ENCODE measurements at regions not wholly inside any gene's neighbourhood (a gene's known extent, or its start where the extent isn't known, plus 50 kb on each side); places are given as distances from the start of the nearest gene placed in this dataset.

DNA sequence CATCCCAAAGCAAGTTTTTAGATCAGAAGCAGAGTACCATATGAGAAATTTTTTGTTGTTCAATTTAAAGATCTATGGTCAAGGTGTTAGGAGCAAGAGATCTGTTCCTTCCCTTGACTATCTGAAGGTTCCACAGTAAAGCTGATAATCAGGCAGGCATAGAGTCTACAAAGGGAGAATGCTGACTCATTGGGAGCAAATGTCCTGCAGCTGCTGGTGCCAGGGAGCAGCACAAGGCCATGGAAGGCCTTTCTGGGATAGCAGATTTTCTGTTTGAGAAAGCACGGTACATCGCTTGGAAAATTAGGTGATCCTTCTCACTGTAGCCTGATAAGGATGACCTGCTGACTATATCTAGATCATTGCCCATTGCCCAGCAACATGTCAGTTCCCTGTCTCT is 210.1 kb upstream of the C1orf87 start:
- TF ChIP-seq, protein P1, sequence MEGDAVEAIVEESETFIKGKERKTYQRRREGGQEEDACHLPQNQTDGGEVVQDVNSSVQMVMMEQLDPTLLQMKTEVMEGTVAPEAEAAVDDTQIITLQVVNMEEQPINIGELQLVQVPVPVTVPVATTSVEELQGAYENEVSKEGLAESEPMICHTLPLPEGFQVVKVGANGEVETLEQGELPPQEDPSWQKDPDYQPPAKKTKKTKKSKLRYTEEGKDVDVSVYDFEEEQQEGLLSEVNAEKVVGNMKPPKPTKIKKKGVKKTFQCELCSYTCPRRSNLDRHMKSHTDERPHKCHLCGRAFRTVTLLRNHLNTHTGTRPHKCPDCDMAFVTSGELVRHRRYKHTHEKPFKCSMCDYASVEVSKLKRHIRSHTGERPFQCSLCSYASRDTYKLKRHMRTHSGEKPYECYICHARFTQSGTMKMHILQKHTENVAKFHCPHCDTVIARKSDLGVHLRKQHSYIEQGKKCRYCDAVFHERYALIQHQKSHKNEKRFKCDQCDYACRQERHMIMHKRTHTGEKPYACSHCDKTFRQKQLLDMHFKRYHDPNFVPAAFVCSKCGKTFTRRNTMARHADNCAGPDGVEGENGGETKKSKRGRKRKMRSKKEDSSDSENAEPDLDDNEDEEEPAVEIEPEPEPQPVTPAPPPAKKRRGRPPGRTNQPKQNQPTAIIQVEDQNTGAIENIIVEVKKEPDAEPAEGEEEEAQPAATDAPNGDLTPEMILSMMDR (conservative IDR thresholded peaks at IDR 0.05; ENCODE audit: low read depth, low read length), result no peak
- Histone ChIP-seq H3K79me2 (ENCODE audit: insufficient read depth, low read depth) (no peaks in the 10 kb centered on the region), H3K4me2 (no peak overlapping the region), H3K27ac (no peak overlapping the region), H3K9ac (no peak overlapping the region), H3K36me3 (ENCODE audit: insufficient read depth) (no peaks in the 10 kb centered on the region), H2AFZ (ENCODE audit: low read depth) (no peak overlapping the region), H3K4me3 (IDR thresholded peaks at IDR 0.05; ENCODE audit: insufficient read depth, low read depth, low read length) (no peak overlapping the region), H3K27me3 (ENCODE audit: insufficient read depth, low read depth) (no peaks in the 10 kb centered on the region), H3K4me1 (ENCODE audit: low read depth, poor library complexity, severe bottlenecking) (no peaks in the 10 kb centered on the region), H4K20me1 (ENCODE audit: insufficient read depth) (no peaks in the 10 kb centered on the region)

DNA sequence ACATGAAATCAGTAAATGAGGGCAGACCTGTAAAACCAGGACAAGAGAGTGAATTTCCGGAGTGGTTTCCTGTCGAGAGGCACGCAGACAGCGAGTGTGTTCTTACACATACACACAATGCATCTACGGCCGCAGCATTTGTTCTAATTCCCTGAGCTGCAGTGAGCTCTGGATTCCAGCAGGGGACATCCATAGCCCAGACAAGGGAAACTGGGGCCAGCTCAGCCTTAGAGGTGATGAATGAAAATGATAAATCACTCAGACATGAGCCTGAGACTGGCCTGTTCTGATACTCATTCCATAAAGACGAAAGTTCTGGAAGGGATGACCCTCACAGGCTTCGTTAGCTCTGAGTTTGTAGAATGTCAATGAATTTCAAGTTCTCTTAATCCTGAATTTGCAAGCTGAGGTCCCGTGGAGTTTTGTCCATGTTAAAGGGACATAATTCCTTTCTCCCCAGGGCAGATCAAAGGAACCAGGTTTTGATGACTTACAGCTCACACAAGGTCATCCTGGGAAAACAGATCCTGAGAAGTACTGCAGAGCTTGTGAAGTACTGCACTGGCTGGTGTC is 207.9 kb upstream of the C1orf87 start:
- no peak overlapping the region for H3K9ac ChIP-seq

DNA sequence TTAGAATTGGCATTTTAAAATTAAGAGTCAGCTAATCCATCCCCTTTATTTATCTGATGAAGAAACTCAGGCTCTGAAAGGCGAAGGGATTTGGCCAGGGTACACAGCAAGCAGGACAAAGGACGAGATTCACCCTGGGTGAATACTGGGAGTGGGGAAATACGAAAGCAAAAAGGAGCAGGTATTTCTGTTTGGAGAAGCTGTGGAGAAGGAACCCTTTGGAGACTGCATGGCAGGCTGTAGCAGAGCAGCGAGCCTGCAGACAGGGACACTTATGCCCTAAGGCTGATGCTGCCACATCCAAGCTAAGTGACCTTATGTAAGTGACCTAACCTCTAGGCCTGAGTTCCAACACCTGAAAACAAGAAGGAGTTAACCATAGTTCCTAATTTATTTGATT is 207.2 kb upstream of the C1orf87 start:
- H3K4me3 ChIP-seq (IDR thresholded peaks at IDR 0.05; ENCODE audit: insufficient read depth, low read depth, low read length), result no peak overlapping the region
- H3K4me1 ChIP-seq (ENCODE audit: low read depth, poor library complexity, severe bottlenecking), result no peaks in the 10 kb centered on the region
- H3K36me3 ChIP-seq (ENCODE audit: insufficient read depth), result no peaks in the 10 kb centered on the region
- H3K27ac ChIP-seq, result no peak overlapping the region
- no peaks in the 10 kb centered on the region for H3K27me3 ChIP-seq (ENCODE audit: insufficient read depth, low read depth)
- H3K9ac ChIP-seq, result no peak overlapping the region
- no peaks in the 10 kb centered on the region for H3K79me2 ChIP-seq (ENCODE audit: insufficient read depth, low read depth)
- TF ChIP-seq, protein P1 (conservative IDR thresholded peaks at IDR 0.05; ENCODE audit: low read depth, low read length), result no peak
- H3K4me2 ChIP-seq, result no peak overlapping the region
- no peak overlapping the region for H2AFZ ChIP-seq (ENCODE audit: low read depth)
- H4K20me1 ChIP-seq (ENCODE audit: insufficient read depth), result no peaks in the 10 kb centered on the region

More for the DNA sequence above, 207.9 kb upstream of the C1orf87 start:
- no peaks in the 10 kb centered on the region for H3K36me3 ChIP-seq (ENCODE audit: insufficient read depth)
- no peaks in the 10 kb centered on the region for H4K20me1 ChIP-seq (ENCODE audit: insufficient read depth)
- H3K27ac ChIP-seq, result no peak overlapping the region
- no peaks in the 10 kb centered on the region for H3K4me1 ChIP-seq (ENCODE audit: low read depth, poor library complexity, severe bottlenecking)
- H3K4me2 ChIP-seq, result no peak overlapping the region
- H2AFZ ChIP-seq (ENCODE audit: low read depth), result no peak overlapping the region
- no peaks in the 10 kb centered on the region for H3K79me2 ChIP-seq (ENCODE audit: insufficient read depth, low read depth)
- no peaks in the 10 kb centered on the region for H3K27me3 ChIP-seq (ENCODE audit: insufficient read depth, low read depth)
- TF ChIP-seq, protein P1 (conservative IDR thresholded peaks at IDR 0.05; ENCODE audit: low read depth, low read length), result peak; percentile 38
- no peak overlapping the region for H3K4me3 ChIP-seq (IDR thresholded peaks at IDR 0.05; ENCODE audit: insufficient read depth, low read depth, low read length)

DNA sequence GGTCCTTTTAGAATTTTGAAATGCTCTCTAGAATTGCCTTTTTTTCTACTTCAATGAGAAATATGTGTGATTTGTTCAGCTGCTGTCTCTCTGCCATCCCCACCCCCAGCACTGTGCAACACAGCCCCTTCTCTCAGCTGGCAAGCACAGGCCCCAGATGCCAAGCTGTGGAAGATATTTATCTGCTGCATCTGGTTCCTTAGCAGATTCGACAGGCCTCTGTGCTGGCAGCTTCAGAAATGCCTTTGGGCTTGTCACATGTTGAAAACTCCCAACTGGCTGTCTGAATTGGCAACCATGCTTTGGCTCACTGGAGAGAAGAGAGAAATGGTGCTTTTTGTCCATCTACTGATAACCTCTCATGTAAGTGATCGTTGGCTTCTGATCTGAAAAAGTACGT is 206.7 kb upstream of the C1orf87 start:
- H3K27me3 ChIP-seq (ENCODE audit: insufficient read depth, low read depth), result no peaks in the 10 kb centered on the region
- no peaks in the 10 kb centered on the region for H3K36me3 ChIP-seq (ENCODE audit: insufficient read depth)
- H3K4me1 ChIP-seq (ENCODE audit: low read depth, poor library complexity, severe bottlenecking), result no peaks in the 10 kb centered on the region
- H2AFZ ChIP-seq (ENCODE audit: low read depth), result no peak overlapping the region
- H3K79me2 ChIP-seq (ENCODE audit: insufficient read depth, low read depth), result no peaks in the 10 kb centered on the region
- H4K20me1 ChIP-seq (ENCODE audit: insufficient read depth), result no peaks in the 10 kb centered on the region
- H3K9ac ChIP-seq, result no peak overlapping the region
- TF ChIP-seq, protein P1 (conservative IDR thresholded peaks at IDR 0.05; ENCODE audit: low read depth, low read length), result no peak
- no peak overlapping the region for H3K4me3 ChIP-seq (IDR thresholded peaks at IDR 0.05; ENCODE audit: insufficient read depth, low read depth, low read length)
- no peak overlapping the region for H3K27ac ChIP-seq
- no peak overlapping the region for H3K4me2 ChIP-seq
